ENCODE measurements at regions not wholly inside any gene's neighbourhood (a gene's known extent, or its start where the extent isn't known, plus 50 kb on each side); places are given as distances from the start of the nearest gene placed in this dataset.

DNA sequence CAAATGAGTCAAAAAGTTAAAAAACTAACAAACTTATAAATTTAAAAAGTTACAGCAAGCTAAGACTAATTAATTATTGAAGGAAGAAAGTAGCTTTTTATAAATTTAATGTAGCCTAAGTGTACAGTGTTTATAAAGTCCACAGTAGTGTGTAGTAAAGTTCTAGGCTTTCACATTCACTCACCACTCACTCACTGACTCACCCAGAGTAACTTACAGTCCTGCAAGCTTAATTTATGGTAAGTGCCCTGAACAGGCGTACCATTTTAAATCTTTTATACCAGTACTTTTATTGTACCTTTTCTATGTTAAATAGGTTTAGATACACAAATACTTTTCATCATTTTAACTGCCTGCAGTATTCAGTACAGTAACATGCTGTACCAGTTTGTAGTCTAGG lies 80.0 kb upstream of the C9orf72 start:
- Histone ChIP-seq H3K4me1 (peaks cover 0 to 4% (median 0%) of the 10 kb centered on the region in 4 donors), H3K27me3 (no peaks in the 10 kb centered on the region), H3K9me3 (no peaks in the 10 kb centered on the region), H3K36me3 (no peaks in the 10 kb centered on the region), H3K27ac (no peak overlapping the region), H3K4me3 (no peak overlapping the region)
- intact Hi-C loops (cut with DNase I): no loop called here
- 19 to 57% methylated on average over 1 of the region's 1 CpG for WGBS, 2 donors
- TF ChIP-seq EP300 (IDR thresholded peaks at IDR 0.05) (no peak), POLR2AphosphoS5 (IDR thresholded peaks at IDR 0.05) (no peak), POLR2A (IDR thresholded peaks at IDR 0.05) (no peak)
- TF ChIP-seq, protein P1, sequence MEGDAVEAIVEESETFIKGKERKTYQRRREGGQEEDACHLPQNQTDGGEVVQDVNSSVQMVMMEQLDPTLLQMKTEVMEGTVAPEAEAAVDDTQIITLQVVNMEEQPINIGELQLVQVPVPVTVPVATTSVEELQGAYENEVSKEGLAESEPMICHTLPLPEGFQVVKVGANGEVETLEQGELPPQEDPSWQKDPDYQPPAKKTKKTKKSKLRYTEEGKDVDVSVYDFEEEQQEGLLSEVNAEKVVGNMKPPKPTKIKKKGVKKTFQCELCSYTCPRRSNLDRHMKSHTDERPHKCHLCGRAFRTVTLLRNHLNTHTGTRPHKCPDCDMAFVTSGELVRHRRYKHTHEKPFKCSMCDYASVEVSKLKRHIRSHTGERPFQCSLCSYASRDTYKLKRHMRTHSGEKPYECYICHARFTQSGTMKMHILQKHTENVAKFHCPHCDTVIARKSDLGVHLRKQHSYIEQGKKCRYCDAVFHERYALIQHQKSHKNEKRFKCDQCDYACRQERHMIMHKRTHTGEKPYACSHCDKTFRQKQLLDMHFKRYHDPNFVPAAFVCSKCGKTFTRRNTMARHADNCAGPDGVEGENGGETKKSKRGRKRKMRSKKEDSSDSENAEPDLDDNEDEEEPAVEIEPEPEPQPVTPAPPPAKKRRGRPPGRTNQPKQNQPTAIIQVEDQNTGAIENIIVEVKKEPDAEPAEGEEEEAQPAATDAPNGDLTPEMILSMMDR (IDR thresholded peaks at IDR 0.05): no peak
- no peak for DNase-seq

DNA sequence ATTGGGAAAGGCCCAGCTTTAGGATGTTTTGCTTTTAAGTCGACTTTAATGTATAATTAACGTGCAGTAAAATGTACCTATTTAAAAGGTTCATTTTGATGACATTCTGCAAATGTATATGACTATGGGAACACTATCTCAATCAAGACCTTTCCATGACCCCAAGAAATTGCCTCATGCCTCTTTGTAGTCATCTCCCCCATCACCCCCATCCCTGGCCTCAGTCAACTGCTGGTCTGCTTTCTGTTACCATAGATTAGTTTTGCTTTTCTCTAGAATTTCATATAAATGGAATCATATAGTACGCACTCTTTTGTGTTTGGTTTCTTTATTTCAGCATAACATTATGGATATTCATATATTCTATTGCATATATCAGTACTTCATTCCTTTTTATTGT lies 80.7 kb upstream of the C9orf72 start:
- no peaks in the 10 kb centered on the region for H3K27me3 ChIP-seq
- no peak overlapping the region for H3K27ac ChIP-seq
- no peak overlapping the region for H3K4me3 ChIP-seq
- intact Hi-C loops (cut with DNase I): no loop called here
- TF ChIP-seq, protein P1 (IDR thresholded peaks at IDR 0.05): no peak
- TF ChIP-seq POLR2AphosphoS5 (IDR thresholded peaks at IDR 0.05): no peak
- no peak for TF ChIP-seq EP300 (IDR thresholded peaks at IDR 0.05)
- TF ChIP-seq POLR2A (IDR thresholded peaks at IDR 0.05): no peak
- H3K36me3 ChIP-seq: no peaks in the 10 kb centered on the region
- WGBS, 2 donors: 57 to 94% methylated on average over 3 of the region's 3 CpGs
- no peak for DNase-seq
- peaks cover 0 to 4% (median 0%) of the 10 kb centered on the region in 4 donors for H3K4me1 ChIP-seq
- H3K9me3 ChIP-seq: no peaks in the 10 kb centered on the region

DNA sequence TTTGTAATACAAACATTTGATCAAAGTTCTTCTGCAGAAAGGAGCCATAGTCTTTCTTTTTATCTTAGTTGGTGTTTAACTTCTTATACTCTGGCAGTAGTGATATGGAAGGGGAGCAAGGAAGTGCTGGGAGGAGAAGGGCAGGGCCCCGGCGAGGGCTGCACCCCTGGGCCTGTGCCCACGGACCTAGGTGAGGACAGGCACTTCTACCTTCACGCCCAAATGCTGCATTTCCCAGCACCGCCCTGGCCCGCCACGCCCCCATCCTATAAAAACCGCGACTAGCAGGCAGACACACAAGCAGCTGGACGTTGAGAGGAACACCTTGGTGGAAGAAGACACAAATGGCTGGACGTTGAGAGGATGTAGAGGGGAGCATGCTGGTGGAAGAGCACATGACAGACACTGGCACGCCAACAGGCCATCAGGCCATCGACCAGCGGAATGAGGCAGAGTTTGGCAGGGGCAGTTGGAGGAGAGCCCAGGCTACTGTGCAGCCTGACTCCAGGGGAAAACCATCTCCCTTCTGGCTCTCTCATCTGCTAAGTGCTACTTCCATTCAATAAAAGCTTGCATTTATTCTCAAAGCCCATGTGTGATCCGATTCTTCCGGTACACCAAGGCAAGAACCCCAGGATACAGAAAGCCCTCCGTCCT lies 81.5 kb upstream of the C9orf72 start:
- Histone ChIP-seq H3K4me1 (peaks cover 0 to 4% (median 0%) of the 10 kb centered on the region in 4 donors), H3K4me3 (no peak overlapping the region), H3K27ac (no peak overlapping the region), H3K27me3 (no peaks in the 10 kb centered on the region), H3K36me3 (no peaks in the 10 kb centered on the region), H3K9me3 (no peaks in the 10 kb centered on the region)
- 40 to 77% methylated on average over 17 of the region's 17 CpGs for WGBS, 2 donors
- intact Hi-C loops (cut with DNase I): no loop called here
- no peak for DNase-seq
- TF ChIP-seq POLR2AphosphoS5 (IDR thresholded peaks at IDR 0.05): no peak
- TF ChIP-seq, protein P1 (IDR thresholded peaks at IDR 0.05): no peak
- TF ChIP-seq EP300 (IDR thresholded peaks at IDR 0.05): no peak
- no peak for TF ChIP-seq POLR2A (IDR thresholded peaks at IDR 0.05)

DNA sequence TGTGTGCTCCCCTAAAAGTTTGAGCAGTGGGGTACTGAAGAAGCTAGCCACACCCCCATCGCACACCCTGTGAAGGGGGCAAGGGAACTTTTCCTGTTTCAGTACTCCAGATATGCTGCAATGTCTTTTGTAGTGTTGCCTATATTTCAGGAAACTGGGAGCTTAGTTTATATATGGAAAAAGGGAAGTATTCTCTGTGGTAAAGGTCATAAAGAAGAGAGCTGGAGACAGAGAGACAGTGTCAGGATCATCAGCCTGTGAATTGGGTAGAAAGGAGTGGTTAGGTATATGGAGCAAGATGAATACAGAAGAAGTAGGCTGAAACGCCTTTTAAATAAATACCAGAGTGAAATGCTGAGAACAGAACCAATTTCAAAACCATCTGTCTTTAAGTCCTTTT lies 82.2 kb upstream of the C9orf72 start:
- intact Hi-C loops (cut with DNase I): no loop called here
- Histone ChIP-seq H3K27ac (no peak overlapping the region), H3K4me1 (peaks cover 0 to 4% (median 0%) of the 10 kb centered on the region in 4 donors), H3K27me3 (no peaks in the 10 kb centered on the region), H3K36me3 (no peaks in the 10 kb centered on the region), H3K9me3 (no peaks in the 10 kb centered on the region), H3K4me3 (no peak overlapping the region)
- WGBS, 2 donors: 79 to 84% methylated on average over 2 of the region's 2 CpGs
- DNase-seq: no peak
- TF ChIP-seq, protein P1 (IDR thresholded peaks at IDR 0.05): no peak
- TF ChIP-seq POLR2A (IDR thresholded peaks at IDR 0.05) (no peak), POLR2AphosphoS5 (IDR thresholded peaks at IDR 0.05) (no peak), EP300 (IDR thresholded peaks at IDR 0.05) (no peak)

DNA sequence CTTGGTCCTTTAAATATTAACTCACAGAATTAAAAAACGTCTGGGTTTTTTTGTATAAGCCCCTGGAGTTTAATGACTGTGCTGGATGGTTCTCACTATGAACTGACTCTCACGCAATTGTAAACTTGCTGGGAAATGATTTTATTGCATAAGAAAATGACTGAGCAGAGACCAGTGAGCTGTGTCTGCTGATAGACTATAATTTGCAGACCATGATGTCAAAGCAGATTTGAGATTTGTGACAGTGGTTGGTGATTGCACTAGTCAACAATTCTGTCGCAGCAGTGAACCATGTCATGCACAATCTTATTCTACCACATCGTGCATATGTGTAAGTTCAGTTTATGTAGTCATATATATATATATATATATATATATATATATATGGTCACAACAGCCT lies 85.7 kb upstream of the C9orf72 start:
- H3K36me3 ChIP-seq: no peaks in the 10 kb centered on the region
- no peak for DNase-seq
- no peaks in the 10 kb centered on the region for H3K9me3 ChIP-seq
- intact Hi-C loops (cut with DNase I): no loop called here
- H3K4me1 ChIP-seq: peaks cover 0 to 4% (median 0%) of the 10 kb centered on the region in 4 donors
- no peak overlapping the region for H3K27ac ChIP-seq
- no peak overlapping the region for H3K4me3 ChIP-seq
- TF ChIP-seq EP300 (IDR thresholded peaks at IDR 0.05) (no peak), POLR2A (IDR thresholded peaks at IDR 0.05) (no peak), POLR2AphosphoS5 (IDR thresholded peaks at IDR 0.05) (no peak)
- TF ChIP-seq, protein P1 (IDR thresholded peaks at IDR 0.05): no peak
- 41 to 57% methylated on average over 4 of the region's 4 CpGs for WGBS, 2 donors
- no peaks in the 10 kb centered on the region for H3K27me3 ChIP-seq

Measured in sigmoid colon (tissue), 6 donors.